HEK293 (cell line): ENCODE measurements at regions not wholly inside any gene's neighbourhood (a gene's known extent, or its start where the extent isn't known, plus 50 kb on each side); places are given as distances from the start of the nearest gene placed in this dataset.
"Not testable (repeated sequence)": the region's sequence is repeated elsewhere in the genome, so short reads cannot be mapped to it uniquely, and the experiment has no call there.

Experiments used
- CTCF ChIA-PET: fragments of 350-600 bp; formaldehyde crosslinking; extraction: SDS; loops from one replicate; lab custom pipeline; 2021; ENCODE audit warnings: antibody characterized with exemption; lab: Yijun Ruan, JAX
- POLR2A ChIA-PET: fragments of 300-600 bp; formaldehyde crosslinking; extraction: SDS; loops from one replicate; lab custom pipeline; 2020; ENCODE audit warnings: antibody characterized with exemption, inconsistent platforms; lab: Yijun Ruan, JAX
- H3K27ac ChIP-seq: fragments of 200-500 bp; sonication (Bioruptor generic); 2 replicates; pipeline ENCODE4 v1.5.1; 2014; ENCODE audit warnings: low read depth, low read length, control low read depth, inconsistent platforms; ENCODE audit errors: extremely low read depth
- H3K36me3 ChIP-seq, 2 experiments: fragments of 200-500 bp in 1 of 2; sonication (Bioruptor generic) in 1 of 2; 1 replicate in 1 of 2; 2 replicates in 1 of 2; pipeline ENCODE4 v1.5.1; 2014 to 2017; ENCODE audit warnings: inconsistent platforms in 2 of 2, low read length in 2 of 2; ENCODE audit not compliant: control insufficient read depth in 2 of 2, insufficient read depth in 1 of 2
- H3K4me1 ChIP-seq: fragments of 200-500 bp; sonication (Bioruptor generic); 2 replicates; pipeline ENCODE4 v1.5.1; 2014; ENCODE audit warnings: mild to moderate bottlenecking, low read length, inconsistent platforms; ENCODE audit not compliant: control insufficient read depth, insufficient read depth
- H3K4me3 ChIP-seq: 2 replicates; pipeline ENCODE4 v1.5.1; 2011; ENCODE audit warnings: low read depth, mild to moderate bottlenecking, control low read depth, low read length, moderate library complexity
- H3K9me3 ChIP-seq: fragments of 200-500 bp; sonication (Bioruptor generic); 2 replicates; pipeline ENCODE4 v1.5.1; 2014; ENCODE audit warnings: low read depth, low read length, inconsistent platforms; ENCODE audit not compliant: control insufficient read depth, insufficient read depth
- BCL11A ChIP-seq: fragments of 450-650 bp; formaldehyde crosslinking; IDR thresholded peaks from 2 replicates; pipeline ENCODE4 v1.5.1; 2016; ENCODE audit warnings: low read depth, missing biosample characterization, missing genetic modification characterization
- GLIS2 ChIP-seq: fragments of 450-650 bp; formaldehyde crosslinking; IDR thresholded peaks from 2 replicates; pipeline ENCODE4 v1.5.1; 2016; ENCODE audit warnings: missing biosample characterization, missing genetic modification characterization
- OSR2 ChIP-seq: fragments of 450-650 bp; formaldehyde crosslinking; IDR thresholded peaks from 2 replicates; pipeline ENCODE4 v1.5.1; 2016; ENCODE audit warnings: missing biosample characterization, missing genetic modification characterization
- RBAK ChIP-seq: fragments of 450-650 bp; formaldehyde crosslinking; IDR thresholded peaks from 2 replicates; pipeline ENCODE4 v1.5.1; 2016; ENCODE audit warnings: missing biosample characterization, missing genetic modification characterization
- SCRT2 ChIP-seq: fragments of 450-650 bp; formaldehyde crosslinking; IDR thresholded peaks from 2 replicates; pipeline ENCODE4 v1.5.1; 2016; ENCODE audit warnings: missing biosample characterization, missing genetic modification characterization
- SETDB1 ChIP-seq: IDR thresholded peaks from one replicate; pipeline ENCODE4 v1.6.1; 2017; ENCODE audit warnings: mild to moderate bottlenecking, low read length, moderate library complexity, mixed read lengths; ENCODE audit not compliant: insufficient read length
- YY1 ChIP-seq: fragments of 450-650 bp; formaldehyde crosslinking; IDR thresholded peaks from 2 replicates; pipeline ENCODE4 v1.5.1; 2018; ENCODE audit warnings: missing biosample characterization, missing genetic modification characterization
- ZBTB48 ChIP-seq: fragments of 450-650 bp; formaldehyde crosslinking; IDR thresholded peaks from 2 replicates; pipeline ENCODE4 v1.5.1; 2016; ENCODE audit warnings: missing biosample characterization, missing genetic modification characterization
- ZBTB8A ChIP-seq: fragments of 450-650 bp; formaldehyde crosslinking; IDR thresholded peaks from 2 replicates; pipeline ENCODE4 v1.5.1; 2016; ENCODE audit warnings: missing biosample characterization, missing genetic modification characterization
- ZIC2 ChIP-seq: fragments of 450-650 bp; formaldehyde crosslinking; IDR thresholded peaks from 2 replicates; pipeline ENCODE4 v1.5.1; 2016; ENCODE audit warnings: missing biosample characterization, missing genetic modification characterization
- ZNF169 ChIP-seq: fragments of 450-650 bp; formaldehyde crosslinking; IDR thresholded peaks from 2 replicates; pipeline ENCODE4 v1.5.1; 2016; ENCODE audit warnings: missing biosample characterization, missing genetic modification characterization
- ZNF174 ChIP-seq: fragments of 450-650 bp; formaldehyde crosslinking; IDR thresholded peaks from 2 replicates; pipeline ENCODE4 v1.5.0; 2017; ENCODE audit warnings: missing biosample characterization, mild to moderate bottlenecking, missing genetic modification characterization
- ZNF248 ChIP-seq: fragments of 450-650 bp; formaldehyde crosslinking; IDR thresholded peaks from 2 replicates; pipeline ENCODE4 v1.5.1; 2017; ENCODE audit warnings: missing biosample characterization, missing genetic modification characterization
- ZNF324 ChIP-seq: fragments of 450-650 bp; formaldehyde crosslinking; IDR thresholded peaks from 2 replicates; pipeline ENCODE4 v1.5.1; 2016; ENCODE audit warnings: missing biosample characterization, missing genetic modification characterization
- ZNF423 ChIP-seq: fragments of 450-650 bp; formaldehyde crosslinking; IDR thresholded peaks from 2 replicates; pipeline ENCODE4 v1.5.1; 2016; ENCODE audit warnings: missing biosample characterization, missing genetic modification characterization
- ZNF48 ChIP-seq: fragments of 450-650 bp; formaldehyde crosslinking; IDR thresholded peaks from 2 replicates; pipeline ENCODE4 v1.5.1; 2016; ENCODE audit warnings: missing biosample characterization, missing genetic modification characterization
- ZNF530 ChIP-seq: fragments of 450-650 bp; formaldehyde crosslinking; IDR thresholded peaks from 2 replicates; pipeline ENCODE4 v1.5.1; 2016; ENCODE audit warnings: low read depth, missing biosample characterization, missing genetic modification characterization
- ZNF645 ChIP-seq: fragments of 450-650 bp; formaldehyde crosslinking; IDR thresholded peaks from 2 replicates; pipeline ENCODE4; 2016; ENCODE audit warnings: missing biosample characterization, missing genetic modification characterization
- ZNF664 ChIP-seq: fragments of 450-650 bp; formaldehyde crosslinking; IDR thresholded peaks from 2 replicates; pipeline ENCODE4 v1.5.1; 2016; ENCODE audit warnings: missing biosample characterization, missing genetic modification characterization
- ZNF677 ChIP-seq: fragments of 450-650 bp; IDR thresholded peaks from 2 replicates; pipeline ENCODE4 v1.5.0; 2018; ENCODE audit warnings: missing biosample characterization, mild to moderate bottlenecking, missing genetic modification characterization, moderate library complexity
- ZNF692 ChIP-seq: fragments of 450-650 bp; formaldehyde crosslinking; IDR thresholded peaks from 2 replicates; pipeline ENCODE4 v1.5.1; 2016; ENCODE audit warnings: missing biosample characterization, missing genetic modification characterization
- ZNF792 ChIP-seq: fragments of 450-650 bp; formaldehyde crosslinking; IDR thresholded peaks from 2 replicates; pipeline ENCODE4 v1.5.1; 2016; ENCODE audit warnings: missing biosample characterization, missing genetic modification characterization
- ZSCAN5A ChIP-seq: fragments of 450-650 bp; formaldehyde crosslinking; IDR thresholded peaks from 2 replicates; pipeline ENCODE4 v1.5.1; 2016; ENCODE audit warnings: missing biosample characterization, missing genetic modification characterization
- TF ChIP-seq, protein P1 (sequence below): fragments of 450-650 bp; formaldehyde crosslinking; IDR thresholded peaks from 2 replicates; pipeline ENCODE4 v1.5.1; 2016; ENCODE audit warnings: missing biosample characterization, missing genetic modification characterization, low read depth
- TF ChIP-seq, protein P2 (sequence below): fragments of 450-650 bp; formaldehyde crosslinking; IDR thresholded peaks from 2 replicates; pipeline ENCODE4 v1.5.1; 2016; ENCODE audit warnings: missing biosample characterization, missing genetic modification characterization

DNA sequence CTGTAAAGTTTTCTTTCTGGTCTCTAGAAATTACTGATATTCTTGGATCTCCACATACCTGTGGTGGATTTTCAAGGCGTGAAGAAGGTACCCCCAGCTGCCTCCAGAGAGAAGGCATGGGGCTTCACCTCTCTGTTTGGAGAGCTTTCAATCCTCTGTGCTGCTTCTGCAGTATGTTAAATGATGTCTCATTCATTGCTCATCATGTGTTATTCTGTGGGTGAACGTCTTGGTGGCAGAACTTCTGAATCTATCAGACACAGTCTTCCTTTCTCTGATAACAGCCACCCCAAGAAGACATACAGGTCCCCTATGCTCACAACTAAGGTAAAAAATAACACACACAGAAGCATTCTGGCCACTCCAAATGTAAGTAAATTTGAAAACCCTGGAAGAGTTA, 221.3 kb upstream of the TMEM260 start:
- ChIA-PET POLR2A (no interaction called here), CTCF (no interaction called here)
- Histone ChIP-seq H3K4me1 (no peaks in the 10 kb centered on the region), H3K36me3 (no peaks in the 10 kb centered on the region), H3K9me3 (no peaks in the 10 kb centered on the region), H3K4me3 (no peak overlapping the region), H3K27ac (no peak overlapping the region)
- TF ChIP-seq, protein P1, sequence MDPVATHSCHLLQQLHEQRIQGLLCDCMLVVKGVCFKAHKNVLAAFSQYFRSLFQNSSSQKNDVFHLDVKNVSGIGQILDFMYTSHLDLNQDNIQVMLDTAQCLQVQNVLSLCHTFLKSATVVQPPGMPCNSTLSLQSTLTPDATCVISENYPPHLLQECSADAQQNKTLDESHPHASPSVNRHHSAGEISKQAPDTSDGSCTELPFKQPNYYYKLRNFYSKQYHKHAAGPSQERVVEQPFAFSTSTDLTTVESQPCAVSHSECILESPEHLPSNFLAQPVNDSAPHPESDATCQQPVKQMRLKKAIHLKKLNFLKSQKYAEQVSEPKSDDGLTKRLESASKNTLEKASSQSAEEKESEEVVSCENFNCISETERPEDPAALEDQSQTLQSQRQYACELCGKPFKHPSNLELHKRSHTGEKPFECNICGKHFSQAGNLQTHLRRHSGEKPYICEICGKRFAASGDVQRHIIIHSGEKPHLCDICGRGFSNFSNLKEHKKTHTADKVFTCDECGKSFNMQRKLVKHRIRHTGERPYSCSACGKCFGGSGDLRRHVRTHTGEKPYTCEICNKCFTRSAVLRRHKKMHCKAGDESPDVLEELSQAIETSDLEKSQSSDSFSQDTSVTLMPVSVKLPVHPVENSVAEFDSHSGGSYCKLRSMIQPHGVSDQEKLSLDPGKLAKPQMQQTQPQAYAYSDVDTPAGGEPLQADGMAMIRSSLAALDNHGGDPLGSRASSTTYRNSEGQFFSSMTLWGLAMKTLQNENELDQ (tag by site-specific recombination), result no peak
- TF ChIP-seq ZIC2 (tag by site-specific recombination), result no peak
- TF ChIP-seq ZNF174, result no peak
- TF ChIP-seq ZNF692 (tag by site-specific recombination), result no peak
- TF ChIP-seq, protein P2, sequence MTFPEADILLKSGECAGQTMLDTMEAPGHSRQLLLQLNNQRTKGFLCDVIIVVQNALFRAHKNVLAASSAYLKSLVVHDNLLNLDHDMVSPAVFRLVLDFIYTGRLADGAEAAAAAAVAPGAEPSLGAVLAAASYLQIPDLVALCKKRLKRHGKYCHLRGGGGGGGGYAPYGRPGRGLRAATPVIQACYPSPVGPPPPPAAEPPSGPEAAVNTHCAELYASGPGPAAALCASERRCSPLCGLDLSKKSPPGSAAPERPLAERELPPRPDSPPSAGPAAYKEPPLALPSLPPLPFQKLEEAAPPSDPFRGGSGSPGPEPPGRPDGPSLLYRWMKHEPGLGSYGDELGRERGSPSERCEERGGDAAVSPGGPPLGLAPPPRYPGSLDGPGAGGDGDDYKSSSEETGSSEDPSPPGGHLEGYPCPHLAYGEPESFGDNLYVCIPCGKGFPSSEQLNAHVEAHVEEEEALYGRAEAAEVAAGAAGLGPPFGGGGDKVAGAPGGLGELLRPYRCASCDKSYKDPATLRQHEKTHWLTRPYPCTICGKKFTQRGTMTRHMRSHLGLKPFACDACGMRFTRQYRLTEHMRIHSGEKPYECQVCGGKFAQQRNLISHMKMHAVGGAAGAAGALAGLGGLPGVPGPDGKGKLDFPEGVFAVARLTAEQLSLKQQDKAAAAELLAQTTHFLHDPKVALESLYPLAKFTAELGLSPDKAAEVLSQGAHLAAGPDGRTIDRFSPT (tag by site-specific recombination), result no peak
- no peak for TF ChIP-seq RBAK (tag by site-specific recombination)
- TF ChIP-seq ZNF792 (tag by site-specific recombination), result no peak
- TF ChIP-seq ZNF530 (tag by site-specific recombination), result no peak
- no peak for TF ChIP-seq SCRT2
- TF ChIP-seq ZSCAN5A, result no peak
- no peak for TF ChIP-seq OSR2 (tag by site-specific recombination)
- no peak for TF ChIP-seq ZNF423

DNA sequence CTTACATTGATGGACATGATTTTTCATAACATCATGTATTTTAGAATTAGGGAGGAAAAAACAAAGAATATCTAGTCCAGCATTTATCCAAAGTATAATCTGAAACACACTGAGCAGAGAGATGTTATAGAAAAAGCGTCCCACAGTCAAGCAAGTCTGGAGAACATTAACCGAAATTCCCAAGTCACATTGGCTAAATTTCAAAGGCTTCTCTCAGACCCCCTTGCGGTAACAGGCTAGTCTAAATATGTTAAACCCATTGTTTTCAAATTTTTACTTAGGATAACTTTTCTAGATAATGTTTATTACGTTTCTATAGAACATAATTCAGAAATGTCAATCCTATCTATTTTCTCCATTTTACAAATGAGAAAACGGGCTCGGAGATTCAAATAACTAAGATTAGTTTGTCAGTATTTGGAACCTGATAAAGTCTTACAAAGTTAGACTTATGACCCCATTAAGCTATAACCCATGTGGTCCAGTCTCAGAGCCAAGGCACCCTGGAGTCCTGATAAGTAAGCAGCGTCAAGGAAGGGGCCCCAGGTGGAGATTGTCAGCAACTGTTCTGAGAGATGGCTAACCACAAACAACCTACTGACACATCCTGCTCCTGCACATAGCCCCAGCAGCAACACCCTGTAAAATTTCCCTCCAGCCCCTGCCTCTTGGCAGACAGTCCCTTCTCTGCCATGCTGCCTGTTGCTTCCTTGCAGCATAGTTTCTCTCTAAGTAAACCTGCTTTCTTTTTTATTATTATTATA, 220.6 kb upstream of the TMEM260 start:
- H3K9me3 ChIP-seq, result no peaks in the 10 kb centered on the region
- H3K4me3 ChIP-seq, result no peak overlapping the region
- H3K27ac ChIP-seq, result no peak overlapping the region
- no peaks in the 10 kb centered on the region for H3K36me3 ChIP-seq
- ChIA-PET POLR2A (no interaction called here), CTCF (interaction anchor here (0.6 kb wide), 1 partner anchor 20 kb away, joined by 3 read pairs; no protein-coding TSS in a partner anchor)
- no peak for TF ChIP-seq ZNF48 (tag by site-specific recombination)
- TF ChIP-seq ZNF677, result no peak
- TF ChIP-seq SETDB1, result no peak
- TF ChIP-seq YY1 (tag by site-specific recombination), result no peak
- TF ChIP-seq SCRT2, result no peak
- TF ChIP-seq ZNF169 (tag by site-specific recombination), result no peak
- no peak for TF ChIP-seq ZNF324 (tag by site-specific recombination)
- TF ChIP-seq ZNF645 (tag by site-specific recombination), result no peak
- no peak for TF ChIP-seq ZNF792 (tag by site-specific recombination)
- TF ChIP-seq ZBTB48, result no peak
- no peak for TF ChIP-seq BCL11A (tag by site-specific recombination)
- TF ChIP-seq ZNF664 (tag by site-specific recombination), result no peak
- TF ChIP-seq ZBTB8A (tag by site-specific recombination), result no peak
- TF ChIP-seq ZNF248 (tag by site-specific recombination), result no peak
- TF ChIP-seq GLIS2 (tag by site-specific recombination), result no peak
- no peaks in the 10 kb centered on the region for H3K4me1 ChIP-seq

GRCh38 chr14:56365663-56366062, 213.9 kb upstream of the TMEM260 start:
- H3K4me1 ChIP-seq, H3K36me3 ChIP-seq, POLR2A ChIA-PET, H3K4me3 ChIP-seq, H3K27ac ChIP-seq, H3K9me3 ChIP-seq, CTCF ChIA-PET: not testable (repeated sequence)
